T47D (cell line): ENCODE measurements at regions not wholly inside any gene's neighbourhood (a gene's known extent, or its start where the extent isn't known, plus 50 kb on each side); places are given as distances from the start of the nearest gene placed in this dataset.

Experiments used
- DNase-seq, 2 experiments: peaks; one replicate each; pipeline versions ENCODE4 v3.0.0 to v3.0.0-alpha.2; 2011 to 2012; ENCODE audit warnings: low read depth in 1 of 2, low spot score in 1 of 2
- JUND ChIP-seq: IDR thresholded peaks from 2 replicates; pipeline ENCODE4 v1.6.1; 2012; ENCODE audit warnings: low read depth
- in situ Hi-C: cut with HindIII; loops from 2 replicates; pipeline ENCODE4 v1.10.0; 2016; ENCODE audit warnings: low sequenced_read_pairs, low pct_unique_long_range_greater_than_20kb

DNA sequence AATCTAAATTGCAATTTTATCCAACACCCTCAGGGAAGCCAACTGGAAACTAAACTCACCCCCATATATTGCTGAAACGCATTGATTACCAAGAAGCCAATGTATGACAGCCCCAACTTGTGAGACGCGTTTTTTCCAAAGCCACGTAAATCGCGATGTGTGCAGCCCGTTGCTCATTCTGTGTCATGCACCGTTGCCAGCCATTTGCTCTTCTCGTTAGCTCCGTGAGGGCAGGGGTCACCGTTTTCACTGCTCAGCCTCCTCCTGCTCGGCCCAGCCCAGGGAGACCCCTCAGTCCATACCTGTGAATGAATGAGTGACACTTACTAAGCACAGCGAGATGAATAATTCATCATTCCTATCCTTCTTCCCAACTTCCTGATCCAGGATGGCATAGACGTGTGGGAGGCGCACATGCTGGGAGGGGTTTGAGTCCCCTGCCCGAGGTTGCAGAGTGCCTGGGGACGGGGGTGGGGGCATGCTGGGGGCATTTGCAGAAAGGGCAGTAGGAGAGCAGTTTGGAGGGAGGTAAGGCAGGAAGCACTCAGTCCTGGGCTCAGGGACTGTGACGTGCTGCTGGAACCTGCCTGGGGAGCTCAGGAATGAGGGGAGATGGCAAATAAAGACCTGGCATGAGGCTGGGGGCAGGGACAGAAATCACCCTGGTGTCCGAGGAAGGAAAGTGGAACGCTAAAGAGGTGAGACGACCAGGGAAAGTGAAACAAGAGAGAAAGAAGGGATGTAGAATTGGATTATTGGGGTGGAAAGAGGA, 104.2 kb upstream of the SDK1 start:
- TF ChIP-seq JUND, result no peak
- no peak for DNase-seq
- in situ Hi-C loops, result no loop called here

DNA sequence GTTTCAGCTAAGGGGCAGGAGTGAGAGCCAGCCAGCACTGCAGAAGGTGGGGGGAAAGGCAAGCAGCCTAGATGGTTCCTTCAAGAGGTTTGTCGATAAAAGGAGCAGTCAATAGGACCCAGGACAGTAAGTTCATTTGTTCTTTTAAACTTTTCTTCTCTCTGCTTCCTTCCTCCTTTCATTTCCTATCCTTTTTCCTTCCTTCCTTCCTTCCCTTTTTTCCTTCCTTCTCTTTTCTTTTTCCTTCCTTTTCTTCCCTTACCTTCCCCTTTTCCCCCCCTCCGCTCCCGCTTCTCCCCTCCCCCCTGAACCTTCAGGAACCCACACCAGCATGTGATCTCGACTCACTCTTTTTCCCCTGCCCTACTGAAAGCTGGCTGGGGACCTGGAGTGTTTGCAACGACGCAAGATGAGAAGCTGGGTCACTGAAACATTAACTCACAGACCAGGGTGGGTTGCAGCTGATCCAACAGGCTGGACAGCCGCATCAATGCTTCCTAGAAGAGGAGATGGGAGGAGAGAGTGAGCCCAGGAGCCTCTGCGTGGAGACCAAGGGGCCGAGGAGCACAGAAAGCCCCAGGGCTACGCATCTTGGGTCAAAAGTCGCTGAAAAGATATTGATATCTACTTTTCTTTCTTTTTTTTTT, 103.4 kb upstream of the SDK1 start:
- DNase-seq, result no peak
- no peak for TF ChIP-seq JUND

GRCh38 chr7:3198316-3198715, 102.7 kb upstream of the SDK1 start:
- no peak for TF ChIP-seq JUND
- in situ Hi-C loops, result no loop called here
- DNase-seq, result no peak

More for the DNA sequence above, 103.4 kb upstream of the SDK1 start:
- in situ Hi-C loops, result no loop called here

GRCh38 chr7:3200504-3200903, 100.5 kb upstream of the SDK1 start:
- peak; percentile 60 to 75 for DNase-seq
- in situ Hi-C loops, result no loop called here
- no peak for TF ChIP-seq JUND

GRCh38 chr7:3201306-3201705, 99.7 kb upstream of the SDK1 start:
- no peak for TF ChIP-seq JUND
- no peak for DNase-seq
- in situ Hi-C loops, result no loop called here

DNA sequence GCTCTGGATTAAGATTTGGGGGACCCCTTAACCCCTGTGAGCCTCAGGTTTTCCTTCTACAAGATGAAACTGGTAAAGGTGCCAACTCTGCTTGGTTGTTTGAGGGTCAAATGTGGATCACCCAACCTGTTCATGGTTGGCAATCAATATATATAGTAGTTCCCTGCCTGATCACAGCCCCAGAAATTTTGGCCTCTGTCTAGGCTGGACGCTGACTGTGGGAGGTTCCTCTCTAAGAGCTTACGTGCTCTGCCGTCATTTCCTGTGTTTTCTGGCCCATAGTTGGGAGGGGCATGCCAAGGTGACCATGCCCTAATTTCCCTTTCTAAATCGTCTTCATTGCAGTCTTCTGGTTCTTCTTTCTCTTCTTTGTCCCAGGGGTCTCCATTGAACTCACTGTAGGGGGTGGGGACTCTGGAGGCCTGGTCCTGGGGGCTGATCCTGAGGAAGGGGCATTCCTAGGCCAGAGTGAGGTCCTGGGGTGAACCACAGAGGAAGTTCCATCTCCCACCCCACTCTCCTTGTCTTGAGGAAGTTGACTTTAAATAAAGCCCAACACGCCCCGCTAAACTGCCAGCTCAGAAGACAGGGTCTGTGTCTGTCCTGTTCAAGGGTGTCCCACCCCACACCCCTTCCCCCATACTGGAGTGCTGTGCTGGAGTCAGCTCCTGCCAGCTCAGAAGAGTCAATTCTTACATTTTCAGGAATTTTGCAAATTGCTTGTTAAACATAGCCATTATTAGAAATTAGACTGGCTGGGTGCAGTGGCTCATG, 98.9 kb upstream of the SDK1 start:
- in situ Hi-C loops, result no loop called here
- no peak for DNase-seq
- no peak for TF ChIP-seq JUND

DNA sequence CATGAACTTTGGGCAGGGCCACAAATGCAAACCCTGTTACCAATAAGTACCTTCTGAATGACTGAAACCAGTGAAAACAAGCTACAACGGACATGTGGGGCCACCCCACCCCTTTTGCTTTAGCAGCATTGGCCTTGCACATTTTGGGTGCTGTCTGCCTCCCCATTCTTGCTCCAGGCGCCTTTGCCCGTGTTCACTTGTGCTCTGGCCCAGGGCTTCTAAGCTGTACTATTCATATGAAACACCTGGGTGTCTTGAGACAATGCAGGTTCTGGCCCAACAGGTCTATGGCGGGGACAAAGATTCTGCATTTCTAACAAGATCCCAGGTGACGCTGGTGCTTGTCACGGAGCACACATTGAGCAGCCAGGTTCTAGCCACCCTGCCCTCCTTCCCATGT, 96.5 kb upstream of the SDK1 start:
- DNase-seq, result no peak
- no peak for TF ChIP-seq JUND
- in situ Hi-C loops, result no loop called here

DNA sequence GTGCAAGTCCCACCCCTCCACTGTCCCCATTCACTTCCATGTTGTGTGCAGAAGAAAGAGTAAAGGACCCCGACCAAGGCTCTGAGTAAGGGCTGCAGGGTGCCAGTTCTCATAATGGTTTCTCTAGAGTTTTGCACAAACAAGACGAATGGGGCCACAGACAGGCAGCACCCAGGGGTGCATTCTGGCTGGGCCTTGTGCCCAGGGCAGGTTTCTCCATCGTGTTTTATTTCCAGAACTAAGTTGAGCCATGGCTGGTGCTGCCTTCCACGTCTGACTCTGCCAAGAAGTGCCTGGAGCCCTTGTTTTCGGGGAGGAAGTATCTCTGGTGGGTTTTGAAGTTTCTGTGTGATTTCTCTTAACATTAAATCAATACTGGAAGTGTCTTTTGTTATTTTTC, 95.0 kb upstream of the SDK1 start:
- no peak for TF ChIP-seq JUND
- DNase-seq, result no peak
- in situ Hi-C loops, result no loop called here

DNA sequence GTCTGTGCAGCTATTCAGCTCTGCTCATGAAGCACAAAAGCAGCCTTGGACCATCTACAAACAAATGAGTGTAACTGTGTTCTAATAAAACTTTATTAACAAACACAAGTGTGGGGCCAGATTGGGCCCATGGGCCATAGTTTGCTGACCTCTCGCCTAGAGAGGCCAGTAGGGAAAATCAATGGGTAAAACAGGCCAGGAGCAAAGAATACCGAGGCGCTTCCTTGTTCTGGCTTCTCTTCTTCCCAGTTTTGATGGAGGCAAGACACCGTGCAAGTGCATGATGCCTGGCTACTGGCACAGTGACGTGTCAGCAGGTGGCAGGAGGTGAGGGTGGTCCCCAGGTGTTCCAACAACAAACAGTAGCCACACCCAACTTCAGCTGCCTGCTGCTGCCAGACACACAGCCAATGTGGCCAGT, 94.3 kb upstream of the SDK1 start:
- no peak for DNase-seq
- in situ Hi-C loops, result no loop called here
- no peak for TF ChIP-seq JUND

GRCh38 chr7:3207387-3207902, 93.6 kb upstream of the SDK1 start:
- no peak for DNase-seq
- no peak for TF ChIP-seq JUND
- in situ Hi-C loops, result no loop called here

DNA sequence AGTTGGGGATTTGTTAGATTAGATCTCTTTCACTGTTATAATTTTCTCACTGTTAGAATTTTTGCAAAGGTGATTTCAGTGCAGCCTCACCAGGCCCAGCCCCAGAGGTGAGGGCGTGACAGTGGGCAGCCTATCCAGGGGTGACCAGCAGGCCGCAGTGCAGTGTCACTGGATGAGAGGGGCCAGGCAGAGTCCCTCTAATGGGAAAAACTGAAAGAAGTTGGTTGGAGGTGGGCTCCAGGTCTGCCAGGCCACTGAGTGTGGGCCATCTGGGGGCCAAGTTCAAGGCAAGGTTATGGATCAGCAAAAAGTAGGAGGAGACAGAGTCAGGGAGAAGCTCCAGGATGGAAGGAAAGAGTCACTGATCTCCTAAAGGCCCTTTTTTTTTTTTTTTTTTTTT, 90.5 kb upstream of the SDK1 start:
- in situ Hi-C loops, result no loop called here
- DNase-seq, result no peak
- no peak for TF ChIP-seq JUND

- no peak for TF ChIP-seq JUND
- in situ Hi-C loops, result no loop called here
- DNase-seq, result no peak
Measured at GRCh38 chr7:3214090-3214413, 87.0 kb upstream of the SDK1 start.
